HG03442 (cell line): ENCODE measurements at regions not wholly inside any gene's neighbourhood (a gene's known extent, or its start where the extent isn't known, plus 50 kb on each side); places are given as distances from the start of the nearest gene placed in this dataset.

ENCODE experiments used
- ATAC-seq: cut with Tn5 transposase; IDR thresholded peaks from one replicate; pipeline ENCODE4 v1.9.1; 2021; ENCODE audit warnings: mild to moderate bottlenecking, moderate library complexity; ENCODE audit not compliant: unreplicated experiment

DNA sequence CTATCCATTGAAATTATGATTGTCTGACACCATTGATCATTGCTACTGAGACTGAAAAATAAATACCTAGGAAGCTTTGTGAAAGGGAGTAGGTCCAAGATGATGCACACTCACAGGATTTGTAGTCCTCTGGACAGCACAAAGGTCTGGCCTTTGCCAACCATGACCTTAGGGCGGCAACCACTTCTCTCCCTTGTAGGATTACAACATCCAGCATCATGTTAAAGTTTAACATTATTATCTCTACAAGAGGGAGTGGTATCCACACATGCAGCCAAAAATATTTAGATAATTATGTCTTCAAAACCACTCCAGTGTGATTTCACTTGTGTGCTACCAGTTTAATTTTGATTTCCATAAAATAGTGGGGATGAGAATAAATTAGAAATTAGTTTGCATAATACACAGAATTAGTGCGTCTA is 51.1 kb upstream of the NHSL1 start:
- no peak for ATAC-seq

DNA sequence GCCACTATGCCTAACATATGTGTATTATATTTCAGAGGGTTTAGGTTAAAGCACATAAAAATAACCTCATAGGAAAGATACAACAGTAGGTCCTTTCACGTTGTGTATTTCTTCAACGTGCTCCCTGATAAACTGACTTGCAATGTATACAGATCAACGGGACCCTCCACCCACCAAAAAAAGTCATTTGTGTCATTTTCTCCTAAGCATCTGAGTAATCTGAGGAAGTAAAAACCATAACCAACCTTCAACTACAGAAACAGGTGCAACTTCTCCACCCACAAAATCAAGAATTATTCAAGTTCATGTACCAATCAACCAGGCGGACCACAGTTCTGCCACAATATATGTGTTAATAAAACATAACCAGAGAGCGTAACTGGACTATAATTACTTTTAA is 54.9 kb upstream of the NHSL1 start:
- no peak for ATAC-seq

DNA sequence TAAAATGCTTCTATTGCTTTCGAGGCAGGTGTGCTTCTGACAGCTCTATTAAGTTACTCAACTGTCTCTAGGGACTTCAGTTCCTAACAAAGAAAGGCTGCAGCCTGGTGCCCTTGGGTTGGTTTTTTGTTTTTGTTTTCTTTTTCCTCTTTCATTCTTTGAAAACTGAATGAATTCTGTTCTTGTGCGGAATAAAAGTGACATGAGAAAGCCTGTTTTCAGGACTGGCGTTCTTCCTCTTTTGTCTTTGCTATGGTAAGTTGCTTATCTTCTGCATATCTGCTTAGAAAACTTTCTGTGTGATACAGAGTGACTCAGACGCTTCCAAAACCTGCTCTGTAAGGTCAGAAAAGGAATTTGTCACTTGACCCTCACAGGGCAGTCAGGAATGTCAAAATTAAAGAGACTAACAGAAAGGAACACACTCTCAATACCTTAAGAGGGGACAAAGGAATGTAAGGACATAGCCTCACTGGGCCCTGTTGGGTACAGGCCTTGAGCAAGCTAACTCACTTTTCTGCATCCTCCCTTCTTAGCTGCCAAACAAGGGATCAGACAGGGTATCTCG is 56.2 kb upstream of the NHSL1 start:
- no peak for ATAC-seq

DNA sequence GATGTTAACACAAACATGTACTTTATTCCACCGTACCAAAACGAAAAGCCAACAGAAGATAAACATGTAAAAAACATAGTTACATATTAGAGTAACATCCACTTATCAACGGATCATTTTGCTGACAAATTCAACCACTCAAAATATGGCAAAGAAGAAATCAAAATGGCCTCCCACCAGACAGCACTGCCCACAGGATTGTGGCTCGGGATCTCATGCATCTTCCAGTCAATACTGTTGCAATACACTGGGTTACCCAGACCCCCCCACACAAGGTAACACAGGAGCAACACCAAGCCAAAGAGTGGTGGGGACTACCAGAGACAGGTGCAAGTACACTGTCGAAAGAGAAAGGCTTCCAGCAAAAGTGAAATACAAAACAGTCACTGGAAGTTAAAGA is 57.9 kb upstream of the NHSL1 start:
- no peak for ATAC-seq

DNA sequence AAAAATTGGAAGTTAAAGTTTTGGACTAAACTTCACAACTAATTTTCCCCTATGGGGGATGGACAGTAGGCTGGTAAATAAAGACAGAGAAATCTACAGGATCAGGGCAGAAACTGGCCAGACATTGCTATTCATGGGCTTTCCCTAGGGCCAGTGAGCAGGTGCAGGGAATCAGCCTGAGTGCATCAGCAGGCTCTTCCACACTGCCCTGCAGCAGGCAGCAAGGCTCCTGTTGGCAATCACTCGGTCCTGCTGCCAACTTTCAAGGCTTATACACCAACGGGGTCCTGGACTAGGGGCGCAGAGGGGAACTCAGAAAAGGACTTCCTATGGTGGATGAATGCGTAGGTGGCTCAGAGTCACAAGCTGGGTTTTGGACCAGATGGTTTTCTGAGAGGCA is 59.8 kb upstream of the NHSL1 start:
- no peak for ATAC-seq

DNA sequence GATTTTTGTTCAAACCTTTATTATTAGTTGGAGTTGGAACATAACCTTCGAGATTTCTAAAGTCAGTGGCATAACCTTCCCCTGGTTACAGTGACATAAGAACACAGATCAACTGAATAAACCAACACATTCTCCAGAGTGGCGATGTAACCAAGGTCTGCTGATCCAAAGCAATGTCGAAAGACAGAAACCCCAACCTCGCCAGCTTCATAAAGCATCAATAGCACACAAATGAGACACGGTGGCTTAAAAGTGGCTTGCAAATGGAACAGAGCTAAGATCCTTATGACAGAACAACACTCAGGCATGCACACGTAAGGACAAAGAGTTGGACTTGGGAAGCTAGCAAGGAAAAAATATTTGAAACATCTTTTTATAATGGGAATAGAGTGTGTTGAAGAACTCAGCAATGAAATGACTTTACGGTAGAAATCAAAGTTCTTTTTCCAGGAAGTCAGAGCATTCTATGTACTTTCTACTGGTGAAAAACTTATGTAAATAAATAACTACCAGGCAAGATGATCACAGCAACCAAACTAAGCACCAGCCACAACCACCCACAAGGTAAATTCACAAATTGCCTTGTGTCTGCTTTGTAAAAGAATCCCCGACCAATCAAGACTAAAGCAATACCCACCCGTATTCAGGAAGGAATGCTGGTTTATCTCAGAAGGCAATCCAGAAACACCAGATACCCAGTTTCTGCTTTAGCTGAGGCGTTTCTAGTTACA is 61.0 kb upstream of the NHSL1 start:
- ATAC-seq = no peak

DNA sequence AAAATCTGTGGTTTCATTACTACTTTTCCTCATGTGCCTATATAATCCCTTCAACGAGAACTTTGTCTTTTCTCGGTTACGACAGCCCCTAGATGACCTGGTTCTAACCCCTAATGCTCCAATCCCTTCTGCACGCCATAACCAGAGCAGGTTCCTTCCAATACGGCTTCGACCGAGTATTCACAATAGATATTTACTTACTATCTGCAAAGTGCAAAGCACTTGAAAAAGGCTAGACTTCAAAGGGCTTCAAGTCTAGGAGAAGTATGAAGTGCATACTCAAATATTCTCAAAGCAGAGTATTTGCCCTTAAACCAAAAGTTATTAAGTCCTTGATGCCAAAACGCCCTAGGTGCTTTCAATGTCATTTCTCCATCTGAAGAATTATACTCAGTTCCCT is 63.4 kb upstream of the NHSL1 start:
- ATAC-seq = no peak

DNA sequence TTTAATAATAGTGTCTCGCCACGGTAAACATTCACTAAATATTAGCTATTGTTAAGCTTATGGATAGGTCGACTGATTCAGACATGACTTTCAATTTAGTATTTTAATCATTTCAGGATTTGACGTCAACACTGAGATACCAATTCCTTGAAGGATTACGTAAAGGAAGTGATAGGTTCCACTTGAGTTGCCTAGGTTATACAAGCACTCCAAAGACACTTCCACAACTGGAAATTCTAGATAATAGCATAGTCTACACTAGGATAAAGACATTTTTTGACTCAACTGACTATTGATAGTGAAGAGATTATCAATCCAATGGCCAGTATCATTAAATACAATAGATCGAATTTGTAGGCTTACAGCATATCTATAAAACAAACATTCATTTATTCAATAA is 63.9 kb upstream of the NHSL1 start:
- ATAC-seq = no peak

DNA sequence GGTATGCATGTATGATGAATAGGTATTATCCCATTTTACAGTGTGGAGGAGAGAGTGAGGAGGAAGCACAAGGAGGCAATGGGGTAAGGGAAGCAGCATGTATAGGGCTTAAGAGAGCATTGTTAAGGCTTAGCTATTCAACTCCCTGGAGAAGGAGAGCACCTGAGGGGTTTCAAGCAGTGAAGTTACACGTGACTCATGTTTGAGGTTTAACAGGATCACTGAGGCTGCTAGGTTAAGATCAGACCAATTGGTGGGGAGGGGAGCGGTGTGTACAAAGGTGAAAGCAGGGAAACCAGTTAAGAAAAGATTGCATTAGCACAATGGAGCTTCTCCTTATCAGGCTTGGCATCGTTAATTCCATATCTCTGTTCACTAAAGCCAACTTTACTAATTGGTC is 64.4 kb upstream of the NHSL1 start:
- ATAC-seq = no peak

DNA sequence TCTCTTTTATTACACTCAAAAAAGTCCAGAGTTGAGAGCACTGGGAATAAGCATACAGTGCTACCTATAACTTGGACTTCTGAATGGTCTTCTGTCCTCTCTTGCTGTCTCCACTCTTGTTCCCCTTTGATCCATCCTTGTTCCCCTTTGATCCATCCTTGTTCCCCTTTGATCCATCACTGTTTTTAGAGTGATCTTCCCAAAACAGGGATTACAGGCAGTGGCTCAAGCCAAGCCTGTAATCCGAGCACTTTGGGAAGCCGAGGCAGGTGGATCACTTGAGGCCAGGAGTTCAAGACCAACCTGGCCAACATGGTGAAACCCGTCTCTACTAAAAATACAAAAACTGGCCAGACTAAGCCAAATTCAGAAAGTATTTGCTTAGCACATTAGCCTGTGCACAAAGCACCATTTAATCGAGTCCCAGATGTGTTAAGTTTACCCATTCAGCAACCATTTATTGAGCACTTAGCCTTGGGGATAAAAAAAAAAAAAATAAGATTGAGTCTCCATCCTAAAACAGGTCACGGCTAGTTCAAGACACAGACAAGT is 65.0 kb upstream of the NHSL1 start:
- no peak for ATAC-seq

DNA sequence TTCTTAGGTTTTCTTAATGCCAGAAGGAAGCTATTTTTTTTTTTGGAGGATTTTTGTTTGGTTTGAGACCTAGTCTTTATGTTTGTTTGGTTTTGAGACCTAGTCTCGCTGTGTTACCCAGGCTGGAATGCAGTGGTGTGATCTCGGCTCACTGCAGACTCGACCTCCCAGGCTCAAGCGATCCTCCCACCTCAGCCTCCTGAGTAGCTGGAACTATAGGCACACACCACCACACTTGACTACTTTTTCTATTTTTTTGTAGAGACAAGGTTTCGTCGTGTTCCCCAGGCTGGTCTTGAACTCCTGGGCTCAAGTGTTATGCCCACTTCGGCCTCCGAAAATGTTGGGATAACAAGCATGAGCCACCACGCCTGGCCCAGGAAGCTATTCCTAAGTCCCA is 67.8 kb upstream of the NHSL1 start:
- no peak for ATAC-seq

DNA sequence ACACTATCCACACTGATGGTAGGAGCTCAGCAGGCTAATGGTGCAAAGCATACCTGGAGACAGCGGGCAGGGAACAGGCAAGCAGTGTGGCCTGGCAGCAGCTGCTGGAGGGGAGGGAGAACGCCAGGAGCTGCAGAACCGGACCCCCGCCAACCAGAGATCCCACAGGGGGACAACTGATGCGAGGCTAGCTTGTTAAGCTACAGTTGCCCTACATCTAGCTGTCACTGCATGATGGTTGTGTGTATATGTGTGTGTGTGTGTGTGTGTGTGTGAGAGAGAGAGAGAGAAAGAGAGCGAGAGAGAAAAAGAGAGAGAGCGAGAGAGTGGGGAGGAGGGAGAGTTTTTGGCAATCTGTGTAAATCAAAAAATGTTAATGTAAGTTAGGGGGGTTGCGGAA is 69.7 kb upstream of the NHSL1 start:
- ATAC-seq = no peak

DNA sequence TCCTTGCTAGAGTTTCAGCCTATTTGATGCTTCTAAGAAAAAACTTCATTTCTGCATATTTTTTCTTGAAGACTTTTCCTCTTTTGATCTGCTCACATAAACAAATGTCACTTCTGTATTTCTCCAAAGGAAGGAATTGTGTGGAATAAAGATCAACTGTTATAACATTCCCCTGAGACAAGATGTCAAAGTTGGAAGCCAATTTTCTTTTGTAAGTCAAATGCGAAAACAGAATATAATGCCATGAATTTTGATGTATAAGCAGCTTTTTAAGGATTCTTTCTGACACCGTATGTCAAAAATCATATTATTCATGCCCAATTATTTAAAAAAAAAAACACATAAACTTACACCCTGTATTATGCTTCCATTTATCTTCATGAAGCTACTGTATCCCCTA is 70.3 kb upstream of the NHSL1 start:
- ATAC-seq = no peak

DNA sequence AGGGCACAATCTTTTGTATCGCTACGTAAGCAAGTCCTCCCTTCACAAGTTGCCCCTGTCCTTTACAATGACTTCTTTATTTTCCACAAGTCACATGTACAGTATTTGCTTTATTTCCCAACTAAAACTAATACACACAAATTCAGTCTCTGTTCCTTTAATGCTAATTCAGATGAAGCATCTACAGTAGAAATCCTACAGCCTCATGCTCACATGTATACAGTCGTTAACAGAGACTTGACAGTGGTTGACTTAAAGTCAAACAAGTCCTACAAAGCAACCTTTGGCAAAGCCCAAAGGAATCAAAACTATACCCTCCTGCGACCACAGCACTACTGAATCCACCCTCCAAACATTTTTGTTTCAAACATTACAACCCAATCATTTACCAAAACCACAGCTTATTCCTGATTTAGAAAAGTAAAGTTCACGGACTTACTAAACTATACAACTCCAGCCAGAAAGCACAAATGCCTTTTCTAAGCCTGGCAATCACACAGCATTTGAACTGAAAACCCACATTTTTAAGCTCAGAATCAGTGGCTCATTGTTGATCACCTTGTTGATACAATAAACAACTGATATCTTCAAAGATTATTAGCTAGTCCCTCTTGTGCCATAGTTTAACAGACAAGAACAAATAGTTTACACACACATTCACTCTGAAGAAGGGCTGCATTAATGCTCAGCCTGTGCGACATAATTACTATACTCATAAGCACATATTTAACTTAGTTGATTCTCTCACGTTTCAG is 70.9 kb upstream of the NHSL1 start:
- no peak for ATAC-seq

DNA sequence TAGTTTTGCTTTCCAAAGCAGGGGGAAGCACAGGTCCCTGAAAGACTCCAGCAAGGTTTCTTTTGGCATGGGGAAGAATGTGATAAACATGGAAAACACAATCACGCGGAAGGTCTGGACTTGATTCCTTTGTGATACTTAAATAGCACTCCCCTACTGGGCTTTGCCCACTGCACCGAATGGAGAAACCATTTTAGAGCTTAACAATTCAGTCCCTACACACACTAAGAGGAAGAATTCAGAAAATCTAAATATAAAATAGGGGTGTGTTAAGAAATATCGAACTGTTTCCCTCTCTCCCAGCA is 71.4 kb upstream of the NHSL1 start:
- ATAC-seq = no peak

DNA sequence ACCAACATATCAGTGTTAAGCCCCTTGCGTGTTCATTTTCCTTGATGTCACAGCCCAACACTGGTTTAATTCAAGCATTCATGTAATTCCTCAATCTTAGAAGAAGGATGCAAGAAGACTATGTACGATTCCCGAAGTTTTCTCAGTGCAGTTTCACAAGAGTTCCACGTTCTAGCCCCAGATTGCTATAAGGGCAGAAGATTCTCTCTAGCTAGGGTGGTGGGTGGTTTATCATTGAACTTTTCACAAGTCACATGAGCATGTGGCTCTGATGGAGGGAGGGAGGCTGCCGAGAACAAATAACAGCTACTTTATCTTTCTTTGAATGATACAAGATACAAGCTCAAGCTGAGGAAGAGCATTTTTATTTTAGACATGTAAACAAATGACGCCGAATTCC is 71.9 kb upstream of the NHSL1 start:
- ATAC-seq = no peak

DNA sequence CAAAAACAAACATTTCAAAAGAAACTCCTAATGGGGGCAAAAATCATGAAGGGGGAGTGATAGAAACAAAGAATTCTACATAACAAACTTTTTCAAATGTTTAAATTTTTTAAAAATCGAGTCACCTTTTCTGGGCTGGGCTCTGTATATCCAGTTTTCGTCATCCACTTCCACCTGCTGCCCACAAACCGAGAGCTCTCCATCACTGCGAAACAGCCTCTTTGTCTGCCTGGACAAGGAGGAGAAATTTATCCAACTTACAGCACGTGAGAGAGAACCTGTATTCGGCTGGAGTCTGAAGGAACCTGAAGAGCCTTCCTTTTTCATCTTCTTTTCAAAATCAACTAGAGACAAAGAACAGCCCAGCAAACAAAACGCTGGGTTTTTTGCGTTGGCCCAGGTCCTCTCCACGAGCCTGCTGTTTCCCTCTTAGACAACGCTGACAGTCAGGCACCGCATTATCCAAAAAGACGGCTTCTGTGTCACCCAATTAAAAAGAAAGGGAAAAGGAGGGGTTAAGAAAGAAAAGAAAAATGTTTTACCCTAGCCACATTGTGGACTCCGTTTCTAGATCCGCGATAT is 72.4 kb upstream of the NHSL1 start:
- no peak for ATAC-seq

DNA sequence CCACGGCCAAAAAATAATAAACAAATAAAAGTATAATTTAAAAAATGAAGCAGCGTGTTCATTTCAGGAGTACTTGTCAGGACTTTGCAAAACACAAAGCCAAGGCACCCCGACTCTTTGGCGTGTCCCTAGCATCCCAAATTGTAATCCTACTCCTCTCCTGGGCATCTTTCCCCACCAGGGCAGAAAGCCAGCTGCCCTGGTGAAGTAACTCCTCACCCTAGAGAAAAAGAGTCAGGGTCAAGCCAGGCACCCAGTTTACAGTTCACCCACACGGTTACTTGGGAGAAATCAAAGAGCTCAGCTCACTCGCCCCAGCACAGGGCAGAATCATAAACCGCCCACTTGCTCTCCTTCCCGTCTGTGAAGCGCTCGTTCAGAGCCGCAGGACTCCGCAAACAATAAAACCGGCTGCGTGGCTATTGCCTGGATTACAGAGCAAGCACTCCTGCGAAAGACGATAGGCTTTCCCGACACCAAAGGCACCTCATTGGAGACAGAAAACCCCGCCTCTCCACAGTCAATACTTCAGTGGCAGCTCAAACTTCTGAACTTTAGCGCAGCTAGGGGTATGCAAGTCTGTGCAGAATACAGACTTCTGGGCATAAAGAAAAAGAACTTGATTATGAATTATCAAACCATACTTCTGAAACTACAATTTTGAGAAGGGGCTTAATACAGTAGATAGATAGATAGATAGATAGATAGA is 73.0 kb upstream of the NHSL1 start:
- no peak for ATAC-seq

DNA sequence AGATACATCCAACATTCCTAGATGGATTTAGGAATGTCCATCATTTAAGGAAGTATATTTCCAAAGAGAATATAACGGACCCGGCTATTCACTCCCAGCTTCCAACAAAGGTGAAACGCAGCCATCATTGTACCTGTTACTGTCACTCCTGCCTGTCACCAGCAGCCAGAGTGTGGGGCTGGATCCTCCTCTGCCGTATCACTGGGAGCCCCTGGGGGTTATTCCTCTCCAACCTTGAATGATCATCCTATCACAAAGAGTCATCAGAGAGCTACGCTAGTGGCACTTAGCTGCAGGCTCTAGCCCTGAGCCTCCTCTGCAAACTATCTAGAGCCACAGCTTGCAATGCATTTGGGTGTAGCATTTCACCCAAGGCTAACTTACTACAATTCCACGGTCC is 73.6 kb upstream of the NHSL1 start:
- no peak for ATAC-seq

DNA sequence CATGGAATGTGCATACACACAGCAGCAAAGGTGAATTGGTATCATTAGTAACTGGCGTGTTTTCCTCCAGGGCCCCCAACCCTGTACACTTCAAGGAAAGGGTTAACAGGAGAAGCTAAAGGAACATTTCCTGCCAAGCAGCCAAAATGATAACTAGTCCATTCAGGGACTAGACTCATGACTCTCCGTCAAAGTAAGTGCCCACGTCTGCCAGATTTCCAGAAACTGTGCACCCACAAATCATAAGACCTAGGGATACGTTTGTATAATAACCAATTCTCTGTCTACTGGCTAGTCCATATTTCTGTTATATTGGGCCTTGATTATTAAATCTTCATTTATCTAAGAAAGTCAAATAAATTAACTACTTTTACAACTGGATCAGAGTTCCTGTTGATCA is 76.0 kb upstream of the NHSL1 start:
- ATAC-seq = no peak

DNA sequence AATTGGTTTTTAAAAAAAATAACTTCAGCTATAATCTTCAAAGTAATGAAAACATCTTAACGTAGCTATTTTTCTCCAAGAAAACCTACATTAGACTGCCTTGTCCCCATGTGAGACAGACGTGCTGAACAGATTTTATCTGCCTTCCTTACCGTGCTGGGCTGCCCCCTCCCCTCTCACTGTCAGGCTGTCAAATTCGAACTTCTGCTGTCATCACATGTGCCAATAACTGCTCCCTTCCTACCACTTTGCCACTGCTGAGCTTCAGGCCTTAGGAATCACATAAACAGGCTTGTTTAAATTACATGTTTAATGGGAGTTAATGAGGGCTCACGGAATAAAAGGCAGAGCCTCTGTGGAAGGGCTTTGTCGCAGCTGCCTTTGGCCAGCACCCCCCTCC is 77.0 kb upstream of the NHSL1 start:
- no peak for ATAC-seq
